Right lobe of liver (tissue), 6 donors: ENCODE measurements at regions not wholly inside any gene's neighbourhood (a gene's known extent, or its start where the extent isn't known, plus 50 kb on each side); places are given as distances from the start of the nearest gene placed in this dataset.

Source experiments
- ATAC-seq, 4 donors: fragments of 200-7000 bp; cut with Tn5 transposase; one replicate each; pipeline ENCODE4 v1.9.1; 2020; ENCODE audit warnings: mild to moderate bottlenecking in 4 of 4, moderate library complexity in 4 of 4
- DNase-seq, 3 donors: peaks; one replicate each; pipeline ENCODE4 v3.0.0-alpha.2; 2020
- H3K27ac ChIP-seq, 3 donors: fragments of 200-600 bp; one replicate each; pipeline ENCODE4 v1.8.0; 2022
- H3K27me3 ChIP-seq, 2 donors: fragments of 200-600 bp; one replicate each; pipeline ENCODE4 v1.8.0; 2022
- H3K36me3 ChIP-seq, 4 donors: fragments of 200-600 bp; sonication (generic) in 1 of 4; one replicate each; pipeline versions ENCODE4 v1.5.1 to v1.8.0; 2017 to 2022; ENCODE audit warnings: control low read depth in 1 of 4
- H3K4me1 ChIP-seq, 4 donors: fragments of 200-600 bp; sonication (generic) in 1 of 4; one replicate each; pipeline versions ENCODE4 v1.5.1 to v1.8.0; 2017 to 2022; ENCODE audit warnings: control low read depth in 1 of 4
- H3K4me3 ChIP-seq, 3 donors: fragments of 200-600 bp; one replicate each; pipeline ENCODE4 v1.8.0; 2022
- H3K9me3 ChIP-seq, 4 donors: fragments of 200-600 bp; sonication (generic) in 1 of 4; one replicate each; pipeline versions ENCODE4 v1.5.1 to v1.8.0; 2017 to 2022; ENCODE audit warnings: control low read depth in 1 of 4
- POLR2A ChIP-seq: fragments of 450-650 bp; IDR thresholded peaks from one replicate; pipeline ENCODE4 v1.6.1; 2017; ENCODE audit warnings: antibody characterized with exemption, mild to moderate bottlenecking
- WGBS: methylation state at CpG from one replicate; pipeline ENCODE4 v1.1.6; 2018; ENCODE audit warnings: low coverage, low lambda C conversion rate; ENCODE audit not compliant: insufficient coverage; ENCODE audit errors: missing lambda C conversion rate; 5-methylcytosine and 5-hydroxymethylcytosine counted together
- intact Hi-C, 2 donors: fragments of 100-400 bp; cut with DNase I; formaldehyde crosslinking; loops; one replicate each; pipeline versions ENCODE4 v1.11.2 to v1.14.1; 2022
- TF ChIP-seq, protein P1 (sequence below), 4 donors: fragments of 200-600 bp in 3 of 4; fragments of 450-650 bp in 1 of 4; IDR thresholded peaks; one replicate each; pipeline versions ENCODE4 v1.5.1 to v1.8.0; 2016 to 2022; ENCODE audit warnings: antibody characterized with exemption in 4 of 4, mild to moderate bottlenecking in 2 of 4
- donor health status: DM: no; HTN: yes; CAD: no.
- donor health status: DM: no; HTN: no; CAD: no.
- donor health status: DM: no; HTN: no; CAD: no.
- donor health status: DM: no; HTN: yes; CAD: no.
- donor health status: DM: no; HTN: yes; CAD: no.

DNA sequence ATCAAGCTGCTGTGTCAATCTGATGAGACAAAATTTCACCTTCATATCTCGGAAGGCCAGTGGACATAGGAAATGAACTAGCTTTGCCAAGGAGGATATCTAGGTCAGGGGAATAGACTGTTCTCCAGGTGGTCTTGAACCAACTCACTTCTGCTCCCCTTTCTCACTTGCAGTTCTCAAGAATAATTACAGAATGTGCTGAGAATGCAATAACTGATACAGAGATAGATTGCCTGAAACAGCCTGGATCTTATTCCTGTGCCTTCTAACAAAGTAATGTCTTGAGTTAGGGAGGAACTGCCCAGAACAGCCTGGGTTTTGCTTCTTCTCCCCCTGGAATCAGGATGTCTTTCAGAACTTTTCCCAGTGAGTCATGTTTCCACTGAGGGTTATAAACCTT is 636.7 kb downstream of the KCNT2 start:
- Histone ChIP-seq H3K4me1 (no peaks in the 10 kb centered on the region), H3K36me3 (no peaks in the 10 kb centered on the region), H3K9me3 (no peaks in the 10 kb centered on the region), H3K27me3 (no peaks in the 10 kb centered on the region), H3K27ac (no peak overlapping the region), H3K4me3 (no peak overlapping the region)
- WGBS, result 50% methylated on average over 1 of the region's 1 CpG
- TF ChIP-seq, protein P1, sequence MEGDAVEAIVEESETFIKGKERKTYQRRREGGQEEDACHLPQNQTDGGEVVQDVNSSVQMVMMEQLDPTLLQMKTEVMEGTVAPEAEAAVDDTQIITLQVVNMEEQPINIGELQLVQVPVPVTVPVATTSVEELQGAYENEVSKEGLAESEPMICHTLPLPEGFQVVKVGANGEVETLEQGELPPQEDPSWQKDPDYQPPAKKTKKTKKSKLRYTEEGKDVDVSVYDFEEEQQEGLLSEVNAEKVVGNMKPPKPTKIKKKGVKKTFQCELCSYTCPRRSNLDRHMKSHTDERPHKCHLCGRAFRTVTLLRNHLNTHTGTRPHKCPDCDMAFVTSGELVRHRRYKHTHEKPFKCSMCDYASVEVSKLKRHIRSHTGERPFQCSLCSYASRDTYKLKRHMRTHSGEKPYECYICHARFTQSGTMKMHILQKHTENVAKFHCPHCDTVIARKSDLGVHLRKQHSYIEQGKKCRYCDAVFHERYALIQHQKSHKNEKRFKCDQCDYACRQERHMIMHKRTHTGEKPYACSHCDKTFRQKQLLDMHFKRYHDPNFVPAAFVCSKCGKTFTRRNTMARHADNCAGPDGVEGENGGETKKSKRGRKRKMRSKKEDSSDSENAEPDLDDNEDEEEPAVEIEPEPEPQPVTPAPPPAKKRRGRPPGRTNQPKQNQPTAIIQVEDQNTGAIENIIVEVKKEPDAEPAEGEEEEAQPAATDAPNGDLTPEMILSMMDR (IDR thresholded peaks at IDR 0.05), result no peak
- TF ChIP-seq POLR2A, result no peak
- ATAC-seq (no peak), DNase-seq (no peak)
- intact Hi-C loops, result no loop called here

DNA sequence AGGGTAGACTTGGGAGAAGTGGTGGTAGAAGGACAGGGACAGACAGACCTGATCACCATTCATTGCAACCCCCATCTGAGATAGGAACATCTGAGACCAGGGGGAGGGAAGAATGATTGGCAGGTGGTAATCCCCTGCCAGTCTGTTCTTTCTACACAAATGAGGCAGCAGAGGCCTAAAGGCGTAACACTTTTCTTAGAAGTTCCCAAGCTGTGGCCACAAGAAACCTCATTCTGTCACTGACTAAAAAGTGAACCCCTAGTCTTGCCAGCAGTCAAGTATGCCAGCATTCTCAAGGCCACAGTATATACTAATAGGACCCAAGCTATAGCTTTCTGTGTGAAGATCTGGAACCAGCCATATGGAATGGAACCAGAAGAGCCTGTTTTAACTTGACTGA is 638.0 kb downstream of the KCNT2 start:
- no peak overlapping the region for H3K27ac ChIP-seq
- no peaks in the 10 kb centered on the region for H3K9me3 ChIP-seq
- no peak for DNase-seq
- no peak for TF ChIP-seq POLR2A
- TF ChIP-seq, protein P1 (IDR thresholded peaks at IDR 0.05), result no peak
- intact Hi-C loops, result no loop called here
- no peak for ATAC-seq
- no peak overlapping the region for H3K4me3 ChIP-seq
- 80% methylated on average over 1 of the region's 1 CpG for WGBS
- H3K4me1 ChIP-seq, result no peaks in the 10 kb centered on the region
- no peaks in the 10 kb centered on the region for H3K36me3 ChIP-seq
- no peaks in the 10 kb centered on the region for H3K27me3 ChIP-seq

DNA sequence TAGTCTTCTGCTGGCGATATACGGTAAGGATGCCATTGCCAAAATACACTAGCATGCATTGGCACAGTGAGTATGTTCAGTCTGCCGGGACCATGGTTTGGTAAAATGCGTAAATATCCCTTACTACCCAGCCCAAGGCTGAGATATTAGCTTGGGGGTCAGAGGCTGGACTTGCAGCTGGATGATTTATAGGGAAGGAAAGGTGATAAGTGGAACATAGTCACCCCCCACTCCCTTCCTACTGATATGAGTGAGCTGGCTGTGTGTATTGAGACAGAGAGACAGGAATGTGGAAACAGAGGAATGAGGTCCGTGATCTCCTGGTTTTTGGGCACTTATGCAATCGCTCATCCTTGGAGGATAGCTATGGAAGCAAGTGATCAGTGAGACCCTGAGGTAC is 642.8 kb downstream of the KCNT2 start:
- Histone ChIP-seq H3K4me1 (no peaks in the 10 kb centered on the region), H3K27me3 (no peaks in the 10 kb centered on the region), H3K36me3 (no peaks in the 10 kb centered on the region), H3K4me3 (no peak overlapping the region), H3K9me3 (no peaks in the 10 kb centered on the region), H3K27ac (no peak overlapping the region)
- WGBS, result 79% methylated on average over 6 of the region's 6 CpGs
- ATAC-seq, result no peak
- no peak for DNase-seq
- intact Hi-C loops, result no loop called here
- no peak for TF ChIP-seq POLR2A
- TF ChIP-seq, protein P1 (IDR thresholded peaks at IDR 0.05), result no peak

DNA sequence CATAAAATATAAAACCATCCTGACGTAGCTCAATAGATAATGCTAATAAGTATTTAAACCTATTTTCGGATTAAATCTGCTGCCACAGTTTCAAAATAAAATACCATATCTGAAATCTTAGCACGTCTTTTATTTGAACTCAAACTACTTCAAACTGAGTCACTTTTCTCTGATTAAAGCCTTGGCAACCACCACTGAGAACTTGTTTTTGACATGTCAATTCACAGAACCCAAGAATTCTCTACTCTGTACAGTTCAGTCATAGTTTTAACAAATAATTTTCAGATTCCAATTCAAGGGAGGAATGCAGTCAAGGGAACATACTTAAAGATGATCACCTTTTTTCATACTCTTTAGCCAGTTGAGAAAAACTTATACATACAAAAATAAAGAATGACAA is 643.2 kb downstream of the KCNT2 start:
- WGBS, result 46% methylated on average over 3 of the region's 3 CpGs
- no peaks in the 10 kb centered on the region for H3K36me3 ChIP-seq
- no peak for DNase-seq
- ATAC-seq, result no peak
- TF ChIP-seq POLR2A, result no peak
- TF ChIP-seq, protein P1 (IDR thresholded peaks at IDR 0.05), result no peak
- H3K4me3 ChIP-seq, result no peak overlapping the region
- H3K27me3 ChIP-seq, result no peaks in the 10 kb centered on the region
- intact Hi-C loops, result no loop called here
- H3K9me3 ChIP-seq, result no peaks in the 10 kb centered on the region
- no peak overlapping the region for H3K27ac ChIP-seq
- H3K4me1 ChIP-seq, result no peaks in the 10 kb centered on the region

- Histone ChIP-seq H3K27me3 (no peaks in the 10 kb centered on the region), H3K27ac (no peak overlapping the region), H3K4me1 (no peaks in the 10 kb centered on the region), H3K9me3 (no peaks in the 10 kb centered on the region), H3K36me3 (no peaks in the 10 kb centered on the region), H3K4me3 (no peak overlapping the region)
- TF ChIP-seq, protein P1 (IDR thresholded peaks at IDR 0.05), result no peak
- TF ChIP-seq POLR2A, result no peak
- ATAC-seq, result no peak
- intact Hi-C loops, result no loop called here
- no peak for DNase-seq
Observed at GRCh38 chr1:195964516-195964915, 643.7 kb downstream of the KCNT2 start.
